ENCODE measurements at regions not wholly inside any gene's neighbourhood (a gene's known extent, or its start where the extent isn't known, plus 50 kb on each side); places are given as distances from the start of the nearest gene placed in this dataset.
A peak's percentile ranks its signal among the peaks of the same experiment; 100 is the strongest.

GRCh38 chr1:214901718-214902117 lies 180.8 kb upstream of the KCNK2 start:
- Histone ChIP-seq H3K9ac (ENCODE audit: low read length) (peak overlapping the region; percentile 44), H3K4me2 (ENCODE audit: low read length) (peak overlapping the region; percentile 76), H3K27me3 (ENCODE audit: low read length) (no peaks in the 10 kb centered on the region), H3F3A (ENCODE audit: low read length, unreplicated experiment) (peaks cover 10% of the 10 kb centered on the region), H4K20me1 (ENCODE audit: low read length) (no peaks in the 10 kb centered on the region), H3K9me2 (replicated peaks; ENCODE audit: low read length) (no peaks in the 10 kb centered on the region), H3K36me3 (ENCODE audit: low read depth, low read length) (no peaks in the 10 kb centered on the region), H3K27ac (ENCODE audit: low read length) (peak overlapping the region; percentile 88), H3K9me3 (ENCODE audit: low read length) (no peaks in the 10 kb centered on the region), H3K79me2 (ENCODE audit: low read length) (no peaks in the 10 kb centered on the region), H3K4me1 (ENCODE audit: insufficient read depth, low read length) (peaks cover 44% of the 10 kb centered on the region), H2AFZ (ENCODE audit: low read length) (peak overlapping the region; percentile 13; the same call in 1 of the 2 replicates), H3K4me3 (ENCODE audit: low read length) (peak overlapping the region; percentile 48)
- CTCF ChIA-PET, result interaction anchor here (0.7 to 0.9 kb wide), 2 partner anchors 92 to 291 kb away, joined by 3 to 5 read pairs; no protein-coding TSS in a partner anchor
- DNase-seq (peak; percentile 99), ATAC-seq (peak; percentile 85)
- intact Hi-C loops (cut with micrococcal nuclease), result loop anchor here (1.0 to 10.0 kb wide), 4 partner anchors 81 to 613 kb away; no protein-coding TSS in a partner anchor
- BruUV-seq (replicated peaks), result no TSS peak
- POLR2A ChIA-PET (ENCODE audit: unreplicated experiment), result no interaction called here
- TF ChIP-seq EZH2 (IDR thresholded peaks at IDR 0.05; ENCODE audit: low read length, unreplicated experiment) (no peak), EZH2phosphoT487 (IDR thresholded peaks at IDR 0.05; ENCODE audit: borderline replicate concordance, low read length) (no peak)
- TF ChIP-seq, protein P1, sequence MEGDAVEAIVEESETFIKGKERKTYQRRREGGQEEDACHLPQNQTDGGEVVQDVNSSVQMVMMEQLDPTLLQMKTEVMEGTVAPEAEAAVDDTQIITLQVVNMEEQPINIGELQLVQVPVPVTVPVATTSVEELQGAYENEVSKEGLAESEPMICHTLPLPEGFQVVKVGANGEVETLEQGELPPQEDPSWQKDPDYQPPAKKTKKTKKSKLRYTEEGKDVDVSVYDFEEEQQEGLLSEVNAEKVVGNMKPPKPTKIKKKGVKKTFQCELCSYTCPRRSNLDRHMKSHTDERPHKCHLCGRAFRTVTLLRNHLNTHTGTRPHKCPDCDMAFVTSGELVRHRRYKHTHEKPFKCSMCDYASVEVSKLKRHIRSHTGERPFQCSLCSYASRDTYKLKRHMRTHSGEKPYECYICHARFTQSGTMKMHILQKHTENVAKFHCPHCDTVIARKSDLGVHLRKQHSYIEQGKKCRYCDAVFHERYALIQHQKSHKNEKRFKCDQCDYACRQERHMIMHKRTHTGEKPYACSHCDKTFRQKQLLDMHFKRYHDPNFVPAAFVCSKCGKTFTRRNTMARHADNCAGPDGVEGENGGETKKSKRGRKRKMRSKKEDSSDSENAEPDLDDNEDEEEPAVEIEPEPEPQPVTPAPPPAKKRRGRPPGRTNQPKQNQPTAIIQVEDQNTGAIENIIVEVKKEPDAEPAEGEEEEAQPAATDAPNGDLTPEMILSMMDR (conservative IDR thresholded peaks at IDR 0.05; ENCODE audit: low read depth, low read length), result no peak; the same call in 1 of the 2 replicates

DNA sequence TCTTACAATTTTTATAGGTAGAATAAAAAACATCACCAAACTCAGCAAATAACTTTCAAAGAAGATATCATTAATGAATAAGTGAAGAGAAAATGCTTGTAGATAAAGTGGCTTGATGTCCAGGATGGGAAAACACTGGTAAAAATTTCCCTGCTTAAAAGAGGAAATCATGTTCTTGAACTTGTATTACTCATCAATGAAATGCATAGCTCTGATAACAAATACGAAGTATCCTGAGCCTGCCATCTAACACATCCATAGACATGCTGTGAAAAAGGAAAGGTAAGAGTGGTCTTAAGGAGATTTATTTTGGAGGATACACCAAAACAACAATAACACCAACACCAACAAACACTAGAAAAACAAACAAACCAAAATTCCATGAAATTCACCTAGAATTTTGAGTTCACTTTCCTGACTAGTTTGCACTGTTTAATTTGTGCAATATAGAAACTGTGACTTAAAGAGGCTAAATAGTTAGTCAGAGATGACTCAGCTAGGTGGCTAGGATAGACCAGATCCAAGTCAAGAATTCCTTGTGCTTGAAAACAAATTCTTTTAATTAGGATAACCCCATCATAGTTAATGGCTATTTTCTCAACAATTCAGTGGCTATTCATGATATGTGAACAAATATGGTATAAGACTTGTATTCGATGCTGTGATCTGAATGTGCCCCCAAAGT lies 179.8 kb upstream of the KCNK2 start:
- no TSS peak for BruUV-seq (replicated peaks)
- intact Hi-C loops (cut with micrococcal nuclease), result loop anchor here (2.0 to 10.0 kb wide), 2 partner anchors 244 to 612 kb away; no protein-coding TSS in a partner anchor
- no peaks in the 10 kb centered on the region for H3K9me2 ChIP-seq (replicated peaks; ENCODE audit: low read length)

More for the DNA sequence above, 179.8 kb upstream of the KCNK2 start:
- Histone ChIP-seq H3K36me3 (ENCODE audit: low read depth, low read length) (no peaks in the 10 kb centered on the region), H3F3A (ENCODE audit: low read length, unreplicated experiment) (peaks cover 10% of the 10 kb centered on the region), H3K27me3 (ENCODE audit: low read length) (no peaks in the 10 kb centered on the region), H3K9me3 (ENCODE audit: low read length) (no peaks in the 10 kb centered on the region), H3K4me2 (ENCODE audit: low read length) (peak overlapping the region; percentile 76), H4K20me1 (ENCODE audit: low read length) (no peaks in the 10 kb centered on the region), H3K4me1 (ENCODE audit: insufficient read depth, low read length) (peaks cover 44% of the 10 kb centered on the region), H3K79me2 (ENCODE audit: low read length) (no peaks in the 10 kb centered on the region), H3K27ac (ENCODE audit: low read length) (peak overlapping the region; percentile 88), H2AFZ (ENCODE audit: low read length) (peak overlapping the region; percentile 22; the same call in 1 of the 2 replicates), H3K4me3 (ENCODE audit: low read length) (peak overlapping the region; percentile 48), H3K9ac (ENCODE audit: low read length) (peak overlapping the region; percentile 44)
- POLR2A ChIA-PET (ENCODE audit: unreplicated experiment), result no interaction called here
- no peak for TF ChIP-seq EZH2 (IDR thresholded peaks at IDR 0.05; ENCODE audit: low read length, unreplicated experiment)
- TF ChIP-seq, protein P1 (conservative IDR thresholded peaks at IDR 0.05; ENCODE audit: low read depth, low read length), result no peak
- CTCF ChIA-PET, result no interaction called here
- peak; percentile 65 for ATAC-seq
- DNase-seq, result peak; percentile 96
